ENCODE measurements at regions not wholly inside any gene's neighbourhood (a gene's known extent, or its start where the extent isn't known, plus 50 kb on each side); places are given as distances from the start of the nearest gene placed in this dataset.

GRCh38 chr14:83556065-83556464, 1973.9 kb upstream of the FLRT2 start:
- TF ChIP-seq CTCF (IDR thresholded peaks at IDR 0.05; ENCODE audit: low read depth, low read length) = no peak
- TF ChIP-seq MAX (IDR thresholded peaks at IDR 0.05; ENCODE audit: low read depth, low read length) = no peak
- no peak for TF ChIP-seq POLR2A (IDR thresholded peaks at IDR 0.05; ENCODE audit: extremely low read depth, insufficient read length)

Data from NB4 (cell line).